SK-N-SH (cell line): ENCODE measurements at regions not wholly inside any gene's neighbourhood (a gene's known extent, or its start where the extent isn't known, plus 50 kb on each side); places are given as distances from the start of the nearest gene placed in this dataset.
"Not testable (repeated sequence)": the region's sequence is repeated elsewhere in the genome, so short reads cannot be mapped to it uniquely, and the experiment has no call there.

Experiments
- CTCF ChIA-PET: fragments of 300-600, 350-600 bp; formaldehyde crosslinking; extraction: SDS; loops from one replicate; lab custom pipeline; 2021; lab: Yijun Ruan, JAX
- POLR2A ChIA-PET: fragments of 350-600 bp; sonication (Branson Sonifier 250); formaldehyde crosslinking; extraction: SDS; loops from one replicate; lab custom pipeline; 2020; ENCODE audit warnings: antibody characterized with exemption, inconsistent platforms; lab: Yijun Ruan, JAX
- DNase-seq: peaks from one replicate; pipeline ENCODE4 v3.0.0; 2012
- H2AFZ ChIP-seq: fragments of 200-600 bp; sonication (generic); 2 replicates; pipeline ENCODE4 v1.8.1; 2016; ENCODE audit warnings: antibody characterized with exemption, mild to moderate bottlenecking, low read depth
- H3F3A ChIP-seq: fragments of 200-600 bp; sonication (generic); replicated peaks from 2 replicates; pipeline ENCODE3; 2016; ENCODE audit warnings: antibody characterized with exemption, mild to moderate bottlenecking; ENCODE audit not compliant: insufficient read depth
- H3K27ac ChIP-seq, 2 experiments: fragments of 200-500 bp in 1 of 2; fragments of 200-600 bp in 1 of 2; sonication (Bioruptor generic) in 1 of 2; sonication (generic), shearing (Covaris generic) in 1 of 2; 2 replicates each; pipeline versions ENCODE4 v1.5.1 to v1.6.1; 2014 to 2016; ENCODE audit warnings: low read depth in 2 of 2, inconsistent platforms in 1 of 2, low read length in 1 of 2, mild to moderate bottlenecking in 1 of 2, mixed read lengths in 1 of 2
- H3K27me3 ChIP-seq: fragments of 200-600 bp; sonication (generic), shearing (Covaris generic); 2 replicates; pipeline ENCODE4 v1.6.1; 2016; ENCODE audit warnings: mixed run types; ENCODE audit not compliant: insufficient read depth
- H3K36me3 ChIP-seq, 2 experiments: fragments of 200-500 bp in 1 of 2; fragments of 200-600 bp in 1 of 2; sonication (Bioruptor generic) in 1 of 2; sonication (generic) in 1 of 2; replicated peaks in 1 of 2; 2 replicates each; pipeline versions ENCODE3 to v1.5.1; 2014 to 2016; ENCODE audit warnings: low read length in 1 of 2, mild to moderate bottlenecking in 1 of 2; ENCODE audit not compliant: insufficient read depth in 2 of 2, control insufficient read depth in 1 of 2
- H3K4me1 ChIP-seq, 2 experiments: fragments of 200-500 bp in 1 of 2; fragments of 200-600 bp in 1 of 2; sonication (Bioruptor generic) in 1 of 2; sonication (generic), shearing (Covaris generic) in 1 of 2; 2 replicates each; pipeline versions ENCODE4 v1.5.1 to v1.6.1; 2014 to 2016; ENCODE audit warnings: low read depth in 1 of 2, low read length in 1 of 2, mixed run types in 1 of 2; ENCODE audit not compliant: insufficient read depth in 2 of 2, control insufficient read depth in 1 of 2
- H3K4me2 ChIP-seq: fragments of 200-600 bp; sonication (generic), shearing (Covaris generic); 2 replicates; pipeline ENCODE4 v1.6.1; 2017; ENCODE audit warnings: mixed run types
- H3K4me3 ChIP-seq, 2 experiments: fragments of 200-500 bp in 1 of 2; fragments of 200-600 bp in 1 of 2; sonication (Bioruptor generic) in 1 of 2; sonication (generic), shearing (Covaris generic) in 1 of 2; 2 replicates each; pipeline versions ENCODE4 v1.5.1 to v1.8.1; 2014 to 2016; ENCODE audit warnings: low read depth in 2 of 2, inconsistent platforms in 1 of 2, low read length in 1 of 2, mild to moderate bottlenecking in 1 of 2, mixed read lengths in 1 of 2, moderate library complexity in 1 of 2
- H3K79me2 ChIP-seq: fragments of 200-600 bp; sonication (generic); 2 replicates; pipeline ENCODE4 v1.8.1; 2017; ENCODE audit warnings: mild to moderate bottlenecking; ENCODE audit not compliant: insufficient read depth
- H3K9ac ChIP-seq: fragments of 200-600 bp; sonication (generic); 2 replicates; pipeline ENCODE4 v1.6.1; 2017; ENCODE audit warnings: mixed run types
- H3K9me2 ChIP-seq: fragments of 200-600 bp; sonication (generic); 2 replicates; pipeline ENCODE4 v1.6.1; 2017; ENCODE audit warnings: mixed run types
- H3K9me3 ChIP-seq: fragments of 200-600 bp; sonication (generic); 2 replicates; pipeline ENCODE4 v1.6.1; 2017; ENCODE audit warnings: mixed run types, mild to moderate bottlenecking, moderate library complexity
- H4K20me1 ChIP-seq: fragments of 200-600 bp; sonication (generic); 2 replicates; pipeline ENCODE4 v1.6.1; 2017; ENCODE audit warnings: mild to moderate bottlenecking, mixed run types; ENCODE audit not compliant: insufficient read depth
- GABPA ChIP-seq: IDR thresholded peaks from 2 replicates; pipeline ENCODE4 v1.4.0; 2012; ENCODE audit warnings: low read depth, mild to moderate bottlenecking
- IRF3 ChIP-seq: fragments of 150-350 bp; IDR thresholded peaks from 2 replicates; pipeline ENCODE4 v1.6.1; 2016; ENCODE audit warnings: mild to moderate bottlenecking, low read depth, low read length
- MAX ChIP-seq: IDR thresholded peaks from 2 replicates; pipeline ENCODE4 v1.4.0; 2012; ENCODE audit warnings: low read depth
- MEF2A ChIP-seq: IDR thresholded peaks from 2 replicates; pipeline ENCODE4 v1.4.0; 2012; ENCODE audit warnings: low read depth, borderline replicate concordance
- PBX3 ChIP-seq: IDR thresholded peaks from 2 replicates; pipeline ENCODE4; 2012
- RCOR1 ChIP-seq: fragments of 150-350 bp; IDR thresholded peaks from 2 replicates; pipeline ENCODE4 v1.6.1; 2017; ENCODE audit warnings: antibody characterized with exemption, low read length
- TCF12 ChIP-seq: IDR thresholded peaks from 2 replicates; pipeline ENCODE4 v1.4.0; 2012
- TEAD4 ChIP-seq: IDR thresholded peaks from 2 replicates; pipeline ENCODE4 v1.4.0; 2012; ENCODE audit warnings: mild to moderate bottlenecking, borderline replicate concordance; ENCODE audit not compliant: insufficient read depth
- WGBS: methylation state at CpG from one replicate; pipeline ENCODE4 v1.1.6; 2017; ENCODE audit warnings: low lambda C conversion rate; 5-methylcytosine and 5-hydroxymethylcytosine counted together
- TF ChIP-seq, protein P1 (sequence below): IDR thresholded peaks from 2 replicates; pipeline ENCODE4 v1.6.1; 2012; ENCODE audit warnings: mild to moderate bottlenecking, low read depth, low read length, moderate library complexity

DNA sequence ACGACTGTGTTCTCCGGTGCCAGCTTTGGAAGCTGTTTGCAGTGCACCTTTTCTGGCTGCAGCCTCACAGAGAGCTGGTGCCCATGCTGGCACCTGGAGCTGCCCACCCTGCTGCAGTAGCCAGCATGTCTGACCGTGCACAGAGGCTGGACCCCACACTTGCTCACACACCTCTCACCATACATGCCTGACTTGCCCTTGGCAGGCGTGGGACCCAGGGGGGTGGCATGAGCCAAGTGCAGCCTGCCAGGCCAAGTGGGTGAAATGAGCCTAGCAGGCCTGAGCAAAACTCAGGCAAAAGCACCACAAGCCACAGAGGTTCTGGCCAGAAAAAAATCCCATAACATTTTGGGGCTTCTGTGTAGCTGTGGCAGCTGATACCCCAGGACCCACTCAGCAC is 258.8 kb downstream of the XPNPEP1 start:
- POLR2A ChIA-PET = interaction anchor here (0.6 kb wide), 1 partner anchor 65 kb away, joined by 3 read pairs; no protein-coding TSS in a partner anchor
- no peak overlapping the region for H3K9ac ChIP-seq
- no peaks in the 10 kb centered on the region for H3K9me3 ChIP-seq
- WGBS = 10% methylated on average over 4 of the region's 4 CpGs
- no peaks in the 10 kb centered on the region for H3K36me3 ChIP-seq
- no peaks in the 10 kb centered on the region for H3K79me2 ChIP-seq
- no peaks in the 10 kb centered on the region for H3K9me2 ChIP-seq
- no peaks in the 10 kb centered on the region for H3K4me1 ChIP-seq
- H3K27ac ChIP-seq = no peak overlapping the region
- no peaks in the 10 kb centered on the region for H3F3A ChIP-seq
- no peak overlapping the region for H3K4me2 ChIP-seq
- H3K4me3 ChIP-seq = no peak overlapping the region
- H3K27me3 ChIP-seq = no peaks in the 10 kb centered on the region
- DNase-seq = no peak
- CTCF ChIA-PET = interaction anchor here (0.6 to 0.7 kb wide), 2 partner anchors 39 to 515 kb away, joined by 3 read pairs; no protein-coding TSS in a partner anchor
- no peak for TF ChIP-seq GABPA
- TF ChIP-seq, protein P1, sequence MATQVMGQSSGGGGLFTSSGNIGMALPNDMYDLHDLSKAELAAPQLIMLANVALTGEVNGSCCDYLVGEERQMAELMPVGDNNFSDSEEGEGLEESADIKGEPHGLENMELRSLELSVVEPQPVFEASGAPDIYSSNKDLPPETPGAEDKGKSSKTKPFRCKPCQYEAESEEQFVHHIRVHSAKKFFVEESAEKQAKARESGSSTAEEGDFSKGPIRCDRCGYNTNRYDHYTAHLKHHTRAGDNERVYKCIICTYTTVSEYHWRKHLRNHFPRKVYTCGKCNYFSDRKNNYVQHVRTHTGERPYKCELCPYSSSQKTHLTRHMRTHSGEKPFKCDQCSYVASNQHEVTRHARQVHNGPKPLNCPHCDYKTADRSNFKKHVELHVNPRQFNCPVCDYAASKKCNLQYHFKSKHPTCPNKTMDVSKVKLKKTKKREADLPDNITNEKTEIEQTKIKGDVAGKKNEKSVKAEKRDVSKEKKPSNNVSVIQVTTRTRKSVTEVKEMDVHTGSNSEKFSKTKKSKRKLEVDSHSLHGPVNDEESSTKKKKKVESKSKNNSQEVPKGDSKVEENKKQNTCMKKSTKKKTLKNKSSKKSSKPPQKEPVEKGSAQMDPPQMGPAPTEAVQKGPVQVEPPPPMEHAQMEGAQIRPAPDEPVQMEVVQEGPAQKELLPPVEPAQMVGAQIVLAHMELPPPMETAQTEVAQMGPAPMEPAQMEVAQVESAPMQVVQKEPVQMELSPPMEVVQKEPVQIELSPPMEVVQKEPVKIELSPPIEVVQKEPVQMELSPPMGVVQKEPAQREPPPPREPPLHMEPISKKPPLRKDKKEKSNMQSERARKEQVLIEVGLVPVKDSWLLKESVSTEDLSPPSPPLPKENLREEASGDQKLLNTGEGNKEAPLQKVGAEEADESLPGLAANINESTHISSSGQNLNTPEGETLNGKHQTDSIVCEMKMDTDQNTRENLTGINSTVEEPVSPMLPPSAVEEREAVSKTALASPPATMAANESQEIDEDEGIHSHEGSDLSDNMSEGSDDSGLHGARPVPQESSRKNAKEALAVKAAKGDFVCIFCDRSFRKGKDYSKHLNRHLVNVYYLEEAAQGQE = no peak
- TF ChIP-seq RCOR1 = no peak
- TF ChIP-seq TEAD4 = no peak
- no peak for TF ChIP-seq MEF2A
- TF ChIP-seq MAX = no peak
- no peak overlapping the region for H2AFZ ChIP-seq
- H4K20me1 ChIP-seq = no peaks in the 10 kb centered on the region

DNA sequence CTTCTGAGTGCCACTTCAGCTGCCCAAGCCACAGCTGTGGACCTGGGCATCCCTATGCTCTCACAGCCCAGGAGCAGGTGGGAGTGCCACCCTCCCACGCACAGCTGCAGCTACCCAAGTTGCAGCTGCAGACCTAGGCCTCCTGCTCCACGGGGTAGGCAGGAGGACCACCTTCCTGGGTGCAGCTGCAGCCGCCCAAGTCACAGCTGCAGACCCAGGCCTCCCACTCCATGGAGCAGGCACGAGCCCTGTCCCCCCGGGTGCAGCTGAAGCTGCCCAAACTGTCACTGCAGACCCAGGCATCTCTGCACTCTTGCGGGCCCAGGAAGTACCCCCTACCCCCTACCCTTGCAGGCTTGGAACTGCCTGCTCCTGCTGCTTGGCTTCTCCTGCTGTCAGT is 260.2 kb downstream of the XPNPEP1 start:
- Histone ChIP-seq H3K27ac (no peak overlapping the region), H3K9me2 (no peaks in the 10 kb centered on the region), H3K4me1 (no peaks in the 10 kb centered on the region), H4K20me1 (no peaks in the 10 kb centered on the region), H3K9me3 (no peaks in the 10 kb centered on the region)
- DNase-seq = no peak
- TF ChIP-seq TCF12 (no peak), PBX3 (no peak), IRF3 (no peak), RCOR1 (no peak)
- TF ChIP-seq, all 33 proteins: peak for 0
- Histone ChIP-seq H3K9ac (no peak overlapping the region), H3K36me3 (no peaks in the 10 kb centered on the region), H2AFZ (no peak overlapping the region), H3K4me2 (no peak overlapping the region), H3K4me3 (no peak overlapping the region), H3K27me3 (no peaks in the 10 kb centered on the region), H3F3A (no peaks in the 10 kb centered on the region), H3K79me2 (no peaks in the 10 kb centered on the region)
- ChIA-PET POLR2A (no interaction called here), CTCF (no interaction called here)
- 10% methylated on average over 2 of the region's 6 CpGs for WGBS

GRCh38 chr10:109652612-109653011 is 270.7 kb downstream of the XPNPEP1 start:
- H3K79me2 ChIP-seq, H2AFZ ChIP-seq, H3K36me3 ChIP-seq, CTCF ChIA-PET, H3K27ac ChIP-seq, H3K4me3 ChIP-seq, DNase-seq, H3K4me1 ChIP-seq, H3K9ac ChIP-seq, POLR2A ChIA-PET, H3K27me3 ChIP-seq, H3K9me3 ChIP-seq, H4K20me1 ChIP-seq, H3K9me2 ChIP-seq, H3K4me2 ChIP-seq, H3F3A ChIP-seq: not testable (repeated sequence)
- 7% methylated on average over 7 of the region's 12 CpGs for WGBS
